Pancreas (tissue), 10 donors: ENCODE measurements at regions not wholly inside any gene's neighbourhood (a gene's known extent, or its start where the extent isn't known, plus 50 kb on each side); places are given as distances from the start of the nearest gene placed in this dataset.
"Not testable (repeated sequence)": the region's sequence is repeated elsewhere in the genome, so short reads cannot be mapped to it uniquely, and the experiment has no call there.

Experiments
- ATAC-seq, 4 donors: fragments of 200-7000 bp; cut with Tn5 transposase; one replicate each; pipeline versions ENCODE4 v1.8.0 to v1.9.1; 2020; ENCODE audit warnings: mild to moderate bottlenecking in 4 of 4, moderate library complexity in 4 of 4
- DNase-seq, 6 donors: peaks; one replicate each; pipeline ENCODE4 v3.0.0-alpha.2; 2020
- FAIRE-seq: peaks from 2 replicates; lab custom pipeline; 2012; peaks lifted over from hg19 to GRCh38; lab: Jason Lieb, UNC
- H3K27ac ChIP-seq, 4 donors: fragments of 200-600 bp; sonication (generic); 1 replicate in 3 of 4; 2 replicates in 1 of 4; pipeline versions ENCODE4 v1.5.0 to v1.8.0; 2020
- H3K27me3 ChIP-seq, 4 donors: fragments of 200-600 bp; one replicate each; pipeline ENCODE4 v1.8.0; 2021
- H3K36me3 ChIP-seq, 3 donors: fragments of 200-600 bp; sonication (generic) in 1 of 3; one replicate each; pipeline versions ENCODE4 v1.5.0 to v1.8.0; 2020 to 2021
- H3K4me1 ChIP-seq, 3 donors: fragments of 200-600 bp; one replicate each; pipeline ENCODE4 v1.8.0; 2021
- H3K4me3 ChIP-seq, 4 donors: fragments of 200-600 bp; sonication (generic) in 2 of 4; one replicate each; pipeline versions ENCODE4 v1.5.0 to v1.8.0; 2020 to 2021
- H3K9me3 ChIP-seq, 4 donors: fragments of 200-600 bp; one replicate each; pipeline ENCODE4 v1.8.0; 2021
- WGBS, 2 donors: extraction: QIAGEN DNeasy Blood & Tissue Kit; methylation state at CpG; one replicate each; pipeline ENCODE4 v1.1.7; 2013; 5-methylcytosine and 5-hydroxymethylcytosine counted together
- intact Hi-C, 3 donors: fragments of 100-400 bp; cut with DNase I; formaldehyde crosslinking; loops; one replicate each; pipeline versions ENCODE4 v1.11.1 to v1.14.2; 2022
- TF ChIP-seq, protein P1 (sequence below), 4 donors: fragments of 200-600 bp; sonication (generic) in 3 of 4; IDR thresholded peaks; one replicate each; pipeline versions ENCODE4 v1.5.0 to v1.8.0; 2021; ENCODE audit warnings: antibody characterized with exemption in 4 of 4
- donor health status: healthy with polysubstance abuse.
- donor health status: DM: no; HTN: no; CAD: no; lungs with moderate emphysema.
- donor health status: DM: no; HTN: no; CAD: no.
- donor health status: control.
- donor health status: control.
- donor health status: Bipolar disorder and iron deficiency.
- donor health status: DM: yes; HTN: yes; CAD: no.
- donor health status: DM: no; HTN: no; CAD: no.
- donor health status: DM: no; HTN: no; CAD: no.
- donor health status: DM: yes; HTN: yes; CAD: no.

DNA sequence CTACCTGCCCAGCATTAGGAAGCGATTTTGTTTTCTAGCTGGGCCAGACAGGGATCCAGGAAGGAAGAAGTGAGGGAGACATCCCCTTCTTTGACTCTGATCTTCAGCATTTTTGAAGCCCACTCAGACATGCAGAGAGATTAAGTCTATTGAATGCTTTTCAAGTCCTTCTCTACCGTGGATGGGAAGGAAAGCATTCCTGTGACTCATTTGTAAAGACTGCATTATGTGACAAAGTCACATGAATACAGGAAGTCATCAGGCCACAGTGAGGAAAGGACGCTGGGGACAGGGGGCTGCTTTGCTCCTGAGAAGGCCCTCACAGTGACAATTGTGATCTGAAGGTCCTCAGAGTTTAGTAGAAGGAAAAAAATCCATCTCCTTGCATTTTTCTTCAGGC lies 67.4 kb upstream of the GBA3 start:
- FAIRE-seq (no peak), ATAC-seq (no peak), DNase-seq (no peak)
- Histone ChIP-seq H3K36me3 (no peaks in the 10 kb centered on the region), H3K27ac (no peak overlapping the region), H3K9me3 (no peaks in the 10 kb centered on the region), H3K27me3 (no peaks in the 10 kb centered on the region), H3K4me1 (no peaks in the 10 kb centered on the region), H3K4me3 (no peak overlapping the region)
- TF ChIP-seq, protein P1, sequence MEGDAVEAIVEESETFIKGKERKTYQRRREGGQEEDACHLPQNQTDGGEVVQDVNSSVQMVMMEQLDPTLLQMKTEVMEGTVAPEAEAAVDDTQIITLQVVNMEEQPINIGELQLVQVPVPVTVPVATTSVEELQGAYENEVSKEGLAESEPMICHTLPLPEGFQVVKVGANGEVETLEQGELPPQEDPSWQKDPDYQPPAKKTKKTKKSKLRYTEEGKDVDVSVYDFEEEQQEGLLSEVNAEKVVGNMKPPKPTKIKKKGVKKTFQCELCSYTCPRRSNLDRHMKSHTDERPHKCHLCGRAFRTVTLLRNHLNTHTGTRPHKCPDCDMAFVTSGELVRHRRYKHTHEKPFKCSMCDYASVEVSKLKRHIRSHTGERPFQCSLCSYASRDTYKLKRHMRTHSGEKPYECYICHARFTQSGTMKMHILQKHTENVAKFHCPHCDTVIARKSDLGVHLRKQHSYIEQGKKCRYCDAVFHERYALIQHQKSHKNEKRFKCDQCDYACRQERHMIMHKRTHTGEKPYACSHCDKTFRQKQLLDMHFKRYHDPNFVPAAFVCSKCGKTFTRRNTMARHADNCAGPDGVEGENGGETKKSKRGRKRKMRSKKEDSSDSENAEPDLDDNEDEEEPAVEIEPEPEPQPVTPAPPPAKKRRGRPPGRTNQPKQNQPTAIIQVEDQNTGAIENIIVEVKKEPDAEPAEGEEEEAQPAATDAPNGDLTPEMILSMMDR (IDR thresholded peaks at IDR 0.05) = no peak
- WGBS, 2 donors = 58 to 60% methylated on average over 3 of the region's 3 CpGs
- intact Hi-C loops = no loop called here

DNA sequence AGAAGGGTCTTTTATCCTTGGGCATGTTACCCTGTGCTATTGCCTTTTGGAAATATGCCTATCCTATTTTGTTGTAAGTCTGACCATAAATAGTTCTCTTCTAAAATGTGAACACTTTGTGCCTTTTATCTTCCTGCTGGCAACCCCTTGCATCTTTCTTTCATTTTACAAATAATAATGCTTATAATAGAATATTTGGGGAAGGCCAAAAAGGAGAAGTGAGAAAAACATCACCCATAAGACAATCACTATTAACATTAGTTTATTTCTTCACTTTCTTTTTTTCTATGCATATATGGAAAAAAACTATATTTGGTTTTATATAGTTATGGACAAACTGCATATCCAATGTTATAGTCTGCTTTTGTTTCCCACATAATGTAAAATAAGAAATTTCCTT lies 64.9 kb upstream of the GBA3 start:
- H3K4me3 ChIP-seq, ATAC-seq, H3K9me3 ChIP-seq, FAIRE-seq, H3K27me3 ChIP-seq, H3K4me1 ChIP-seq, H3K36me3 ChIP-seq, H3K27ac ChIP-seq, DNase-seq, intact Hi-C loops: not testable (repeated sequence)

DNA sequence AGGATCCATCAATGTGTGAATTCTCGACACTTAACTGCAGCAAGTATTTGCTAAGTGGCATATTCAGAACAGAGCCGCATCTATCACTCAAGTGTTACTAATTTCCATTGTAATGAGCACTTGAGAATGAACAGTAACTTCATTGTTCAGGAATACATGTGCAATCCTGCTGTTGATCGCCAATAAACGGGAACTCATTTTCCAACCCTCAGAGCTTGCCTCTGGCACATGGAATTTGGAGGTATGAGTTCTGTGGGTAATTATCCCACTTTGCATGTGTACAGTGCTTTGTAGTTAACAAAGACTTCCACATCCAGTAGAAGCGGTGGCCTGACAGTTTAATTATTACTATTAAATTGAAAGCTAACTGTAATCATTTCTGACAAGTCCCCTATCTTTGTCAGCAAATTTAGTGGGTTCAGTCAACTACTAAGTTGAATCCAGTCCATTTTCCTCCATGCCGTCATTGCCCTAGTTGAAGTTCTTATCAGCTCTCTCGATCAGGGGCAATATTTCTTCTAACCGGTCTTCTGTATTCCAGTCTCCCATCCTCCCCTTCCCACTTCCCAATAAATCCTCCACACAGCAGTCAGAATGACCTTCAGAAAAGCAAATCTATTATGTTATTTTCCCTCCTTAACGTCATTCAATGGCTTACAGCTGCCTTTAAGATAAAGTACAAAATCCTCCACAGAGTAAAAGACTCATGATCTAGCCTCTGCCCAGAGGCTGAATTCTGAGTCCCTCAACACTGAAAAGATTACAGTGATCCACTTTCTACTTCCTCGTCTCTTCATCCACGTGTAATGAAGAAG lies 62.4 kb upstream of the GBA3 start:
- intact Hi-C loops, H3K27me3 ChIP-seq, H3K4me1 ChIP-seq, H3K36me3 ChIP-seq, ATAC-seq, H3K4me3 ChIP-seq, FAIRE-seq, H3K9me3 ChIP-seq, H3K27ac ChIP-seq, DNase-seq: not testable (repeated sequence)
- 44% methylated on average over 11 of the region's 11 CpGs for WGBS, 2 donors

GRCh38 chr4:22631167-22631566 lies 61.6 kb upstream of the GBA3 start:
- H3K9me3 ChIP-seq, H3K36me3 ChIP-seq, H3K4me3 ChIP-seq, H3K27me3 ChIP-seq, H3K4me1 ChIP-seq, intact Hi-C loops, FAIRE-seq, ATAC-seq, H3K27ac ChIP-seq, DNase-seq: not testable (repeated sequence)
- WGBS, 2 donors = 94 to 95% methylated on average over 5 of the region's 5 CpGs

GRCh38 chr4:22634541-22635181 lies 58.1 kb upstream of the GBA3 start:
- TF ChIP-seq, protein P1 (IDR thresholded peaks at IDR 0.05) = no peak
- FAIRE-seq = no peak
- ATAC-seq = peak in 3 of 4 donors; percentile 54 to 95 (median 66)
- Histone ChIP-seq H3K9me3 (no peaks in the 10 kb centered on the region), H3K36me3 (no peaks in the 10 kb centered on the region), H3K4me1 (no peaks in the 10 kb centered on the region), H3K27me3 (no peaks in the 10 kb centered on the region), H3K27ac (no peak overlapping the region), H3K4me3 (peak overlapping the region in 1 of 4 donors; percentile 40)
- DNase-seq = peak in 2 of 6 donors; percentile 66 to 77
- 68 to 72% methylated on average over 63 to 69 of the region's 69 CpGs for WGBS, 2 donors
- intact Hi-C loops = no loop called here

DNA sequence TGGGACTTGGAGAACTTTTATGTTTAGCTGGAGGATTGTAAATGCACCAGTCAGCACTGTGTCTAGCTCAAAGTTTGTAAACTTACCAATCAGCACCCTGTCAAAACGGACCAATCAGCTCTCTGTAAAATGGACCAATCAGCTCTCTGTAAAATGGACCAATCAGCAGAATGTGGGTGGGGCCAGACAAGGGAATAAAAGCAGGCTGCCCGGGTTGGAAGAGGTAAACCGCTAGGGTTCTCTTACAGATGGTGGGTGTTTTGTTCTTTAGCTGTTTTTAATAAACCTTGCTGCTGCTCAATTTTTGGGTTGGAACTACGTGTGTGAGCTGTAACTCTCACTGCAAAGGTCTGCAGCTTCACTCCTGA lies 57.6 kb upstream of the GBA3 start:
- WGBS, 2 donors = 75 to 77% methylated on average over 4 of the region's 4 CpGs
- H3K4me1 ChIP-seq, intact Hi-C loops, H3K36me3 ChIP-seq, FAIRE-seq, H3K27ac ChIP-seq, DNase-seq, H3K27me3 ChIP-seq, H3K9me3 ChIP-seq: not testable (repeated sequence)
- H3K4me3 ChIP-seq = peak overlapping the region in 1 of 4 donors; percentile 40
- peak in 1 of 4 donors; percentile 18 for ATAC-seq

DNA sequence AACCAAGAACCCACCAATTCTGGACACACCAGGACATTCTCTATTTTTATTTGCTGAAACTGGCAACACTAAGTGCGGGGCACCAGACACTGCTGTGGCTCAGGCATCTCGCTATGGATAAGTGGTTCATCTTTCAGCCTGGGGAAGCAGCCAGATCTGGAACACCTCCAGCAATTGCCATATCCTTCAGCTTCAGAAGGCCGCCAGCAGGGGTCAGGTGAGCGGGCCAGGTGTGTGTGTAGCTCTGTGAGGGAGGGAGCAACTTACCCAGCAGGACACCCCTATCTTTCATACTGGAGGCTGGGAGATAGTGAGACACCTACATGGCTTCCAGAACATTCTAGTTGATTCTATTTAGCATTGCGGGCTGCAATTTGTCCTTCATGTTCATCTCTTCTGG lies 57.0 kb upstream of the GBA3 start:
- Histone ChIP-seq H3K27ac (no peak overlapping the region), H3K4me3 (no peak overlapping the region), H3K27me3 (no peaks in the 10 kb centered on the region), H3K9me3 (no peaks in the 10 kb centered on the region), H3K36me3 (no peaks in the 10 kb centered on the region), H3K4me1 (no peaks in the 10 kb centered on the region)
- intact Hi-C loops = no loop called here
- FAIRE-seq (no peak), ATAC-seq (no peak), DNase-seq (no peak)
- WGBS, 2 donors = 79 to 89% methylated on average over 5 of the region's 5 CpGs
- TF ChIP-seq, protein P1 (IDR thresholded peaks at IDR 0.05) = no peak
